HL-60 (cell line): ENCODE measurements at regions not wholly inside any gene's neighbourhood (a gene's known extent, or its start where the extent isn't known, plus 50 kb on each side); places are given as distances from the start of the nearest gene placed in this dataset.

ENCODE experiments used
- GABPA ChIP-seq: IDR thresholded peaks from 2 replicates; pipeline ENCODE4 v1.6.1; 2012; ENCODE audit warnings: low read depth
- POLR2AphosphoS5 ChIP-seq: IDR thresholded peaks from 2 replicates; pipeline ENCODE4 v1.6.1; 2012; ENCODE audit warnings: low read depth
- SPI1 ChIP-seq: IDR thresholded peaks from 2 replicates; pipeline ENCODE4 v1.6.1; 2012; ENCODE audit warnings: low read depth, mild to moderate bottlenecking, borderline replicate concordance
- TF ChIP-seq, protein P1 (sequence below): IDR thresholded peaks from one replicate; pipeline ENCODE4 v1.5.1; 2011; ENCODE audit warnings: low read length, control low read depth, inconsistent platforms; ENCODE audit not compliant: insufficient read depth
- TF ChIP-seq, protein P2 (sequence below): IDR thresholded peaks from 2 replicates; pipeline ENCODE4 v1.6.1; 2012; ENCODE audit warnings: low read depth; ENCODE audit not compliant: insufficient replicate concordance

DNA sequence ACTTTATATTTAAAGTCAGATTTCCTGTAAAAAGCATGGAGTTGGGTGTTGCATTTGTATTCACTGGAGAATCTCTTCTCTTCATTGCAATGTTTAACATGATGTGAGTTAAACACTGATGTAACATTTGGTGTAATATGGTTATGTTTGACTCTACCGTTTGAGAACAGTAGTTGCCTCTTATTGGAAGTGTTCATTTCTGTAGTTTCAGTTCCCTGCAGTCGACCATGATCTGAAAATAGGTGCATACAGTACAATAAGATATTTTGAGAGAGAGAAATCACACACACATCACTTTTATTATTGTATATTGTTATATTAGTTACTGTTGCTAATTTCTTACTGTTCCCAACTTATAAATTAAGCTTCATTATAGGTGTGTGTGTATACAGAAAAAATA is 105.2 kb upstream of the SPACA7 start:
- TF ChIP-seq POLR2AphosphoS5 = no peak
- no peak for TF ChIP-seq GABPA
- TF ChIP-seq, protein P1, sequence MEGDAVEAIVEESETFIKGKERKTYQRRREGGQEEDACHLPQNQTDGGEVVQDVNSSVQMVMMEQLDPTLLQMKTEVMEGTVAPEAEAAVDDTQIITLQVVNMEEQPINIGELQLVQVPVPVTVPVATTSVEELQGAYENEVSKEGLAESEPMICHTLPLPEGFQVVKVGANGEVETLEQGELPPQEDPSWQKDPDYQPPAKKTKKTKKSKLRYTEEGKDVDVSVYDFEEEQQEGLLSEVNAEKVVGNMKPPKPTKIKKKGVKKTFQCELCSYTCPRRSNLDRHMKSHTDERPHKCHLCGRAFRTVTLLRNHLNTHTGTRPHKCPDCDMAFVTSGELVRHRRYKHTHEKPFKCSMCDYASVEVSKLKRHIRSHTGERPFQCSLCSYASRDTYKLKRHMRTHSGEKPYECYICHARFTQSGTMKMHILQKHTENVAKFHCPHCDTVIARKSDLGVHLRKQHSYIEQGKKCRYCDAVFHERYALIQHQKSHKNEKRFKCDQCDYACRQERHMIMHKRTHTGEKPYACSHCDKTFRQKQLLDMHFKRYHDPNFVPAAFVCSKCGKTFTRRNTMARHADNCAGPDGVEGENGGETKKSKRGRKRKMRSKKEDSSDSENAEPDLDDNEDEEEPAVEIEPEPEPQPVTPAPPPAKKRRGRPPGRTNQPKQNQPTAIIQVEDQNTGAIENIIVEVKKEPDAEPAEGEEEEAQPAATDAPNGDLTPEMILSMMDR = no peak
- TF ChIP-seq SPI1 = no peak
- TF ChIP-seq, protein P2, sequence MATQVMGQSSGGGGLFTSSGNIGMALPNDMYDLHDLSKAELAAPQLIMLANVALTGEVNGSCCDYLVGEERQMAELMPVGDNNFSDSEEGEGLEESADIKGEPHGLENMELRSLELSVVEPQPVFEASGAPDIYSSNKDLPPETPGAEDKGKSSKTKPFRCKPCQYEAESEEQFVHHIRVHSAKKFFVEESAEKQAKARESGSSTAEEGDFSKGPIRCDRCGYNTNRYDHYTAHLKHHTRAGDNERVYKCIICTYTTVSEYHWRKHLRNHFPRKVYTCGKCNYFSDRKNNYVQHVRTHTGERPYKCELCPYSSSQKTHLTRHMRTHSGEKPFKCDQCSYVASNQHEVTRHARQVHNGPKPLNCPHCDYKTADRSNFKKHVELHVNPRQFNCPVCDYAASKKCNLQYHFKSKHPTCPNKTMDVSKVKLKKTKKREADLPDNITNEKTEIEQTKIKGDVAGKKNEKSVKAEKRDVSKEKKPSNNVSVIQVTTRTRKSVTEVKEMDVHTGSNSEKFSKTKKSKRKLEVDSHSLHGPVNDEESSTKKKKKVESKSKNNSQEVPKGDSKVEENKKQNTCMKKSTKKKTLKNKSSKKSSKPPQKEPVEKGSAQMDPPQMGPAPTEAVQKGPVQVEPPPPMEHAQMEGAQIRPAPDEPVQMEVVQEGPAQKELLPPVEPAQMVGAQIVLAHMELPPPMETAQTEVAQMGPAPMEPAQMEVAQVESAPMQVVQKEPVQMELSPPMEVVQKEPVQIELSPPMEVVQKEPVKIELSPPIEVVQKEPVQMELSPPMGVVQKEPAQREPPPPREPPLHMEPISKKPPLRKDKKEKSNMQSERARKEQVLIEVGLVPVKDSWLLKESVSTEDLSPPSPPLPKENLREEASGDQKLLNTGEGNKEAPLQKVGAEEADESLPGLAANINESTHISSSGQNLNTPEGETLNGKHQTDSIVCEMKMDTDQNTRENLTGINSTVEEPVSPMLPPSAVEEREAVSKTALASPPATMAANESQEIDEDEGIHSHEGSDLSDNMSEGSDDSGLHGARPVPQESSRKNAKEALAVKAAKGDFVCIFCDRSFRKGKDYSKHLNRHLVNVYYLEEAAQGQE = no peak
